ENCODE measurements at regions not wholly inside any gene's neighbourhood (a gene's known extent, or its start where the extent isn't known, plus 50 kb on each side); places are given as distances from the start of the nearest gene placed in this dataset.

GRCh38 chr9:109961626-109962025, 181.6 kb downstream of the PALM2AKAP2 start:
- TF ChIP-seq POLR2AphosphoS5 (IDR thresholded peaks at IDR 0.05) (no peak), POLR2A (IDR thresholded peaks at IDR 0.05) (no peak)
- TF ChIP-seq, protein P1, sequence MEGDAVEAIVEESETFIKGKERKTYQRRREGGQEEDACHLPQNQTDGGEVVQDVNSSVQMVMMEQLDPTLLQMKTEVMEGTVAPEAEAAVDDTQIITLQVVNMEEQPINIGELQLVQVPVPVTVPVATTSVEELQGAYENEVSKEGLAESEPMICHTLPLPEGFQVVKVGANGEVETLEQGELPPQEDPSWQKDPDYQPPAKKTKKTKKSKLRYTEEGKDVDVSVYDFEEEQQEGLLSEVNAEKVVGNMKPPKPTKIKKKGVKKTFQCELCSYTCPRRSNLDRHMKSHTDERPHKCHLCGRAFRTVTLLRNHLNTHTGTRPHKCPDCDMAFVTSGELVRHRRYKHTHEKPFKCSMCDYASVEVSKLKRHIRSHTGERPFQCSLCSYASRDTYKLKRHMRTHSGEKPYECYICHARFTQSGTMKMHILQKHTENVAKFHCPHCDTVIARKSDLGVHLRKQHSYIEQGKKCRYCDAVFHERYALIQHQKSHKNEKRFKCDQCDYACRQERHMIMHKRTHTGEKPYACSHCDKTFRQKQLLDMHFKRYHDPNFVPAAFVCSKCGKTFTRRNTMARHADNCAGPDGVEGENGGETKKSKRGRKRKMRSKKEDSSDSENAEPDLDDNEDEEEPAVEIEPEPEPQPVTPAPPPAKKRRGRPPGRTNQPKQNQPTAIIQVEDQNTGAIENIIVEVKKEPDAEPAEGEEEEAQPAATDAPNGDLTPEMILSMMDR (IDR thresholded peaks at IDR 0.05), result no peak
